ENCODE measurements at regions not wholly inside any gene's neighbourhood (a gene's known extent, or its start where the extent isn't known, plus 50 kb on each side); places are given as distances from the start of the nearest gene placed in this dataset.

- Histone ChIP-seq H3K27ac (replicated peaks; ENCODE audit: low read length) (no peak overlapping the region), H3K4ac (ENCODE audit: low read length) (no peak overlapping the region), H3K9ac (ENCODE audit: low read depth, low read length, poor library complexity) (no peak overlapping the region), H3K4me2 (ENCODE audit: insufficient read depth, low read length, poor library complexity, severe bottlenecking) (no peak overlapping the region), H3K4me1 (ENCODE audit: control insufficient read depth in 2 of 2, insufficient read depth in 1 of 2, low read depth in 1 of 2, low read length in 2 of 2) (no peaks in the 10 kb centered on the region), H2BK5ac (ENCODE audit: low read length) (no peak overlapping the region), H2AFZ (ENCODE audit: low read length) (no peak overlapping the region), H3K27me3 (ENCODE audit: control insufficient read depth in 3 of 3, insufficient read depth in 3 of 3, low read depth in 1 of 3, low read length in 3 of 3) (no peaks in the 10 kb centered on the region), H3K18ac (ENCODE audit: low read length) (no peak overlapping the region), H3K4me3 (ENCODE audit: low read length in 2 of 2) (no peak overlapping the region), H3K14ac (ENCODE audit: low read length) (no peak overlapping the region), H4K8ac (ENCODE audit: low read depth, low read length) (no peak overlapping the region), H2BK15ac (ENCODE audit: low read length) (no peak overlapping the region), H3K23ac (ENCODE audit: low read depth, low read length, poor library complexity) (no peak overlapping the region), H4K91ac (ENCODE audit: low read depth, low read length, poor library complexity) (no peak overlapping the region), H3K79me1 (ENCODE audit: low read depth, low read length) (no peaks in the 10 kb centered on the region), H3K36me3 (replicated peaks in 1 of 2; ENCODE audit: control insufficient read depth in 2 of 2, insufficient read depth in 2 of 2, low read length in 2 of 2) (no peaks in the 10 kb centered on the region), H2AK5ac (ENCODE audit: low read depth, low read length) (no peak overlapping the region), H3K9me3 (replicated peaks in 1 of 2; ENCODE audit: control insufficient read depth in 2 of 2, insufficient read depth in 1 of 2, low read depth in 1 of 2, low read length in 2 of 2) (no peaks in the 10 kb centered on the region), H2BK12ac (ENCODE audit: low read length) (no peak overlapping the region), H2BK120ac (ENCODE audit: low read depth, low read length) (no peak overlapping the region)
- no CpG with 5 or more reads among the region's 3 CpGs for WGBS, 2 donors (ENCODE audit: extremely low coverage in 2 of 2, insufficient read length in 2 of 2, insufficient replicate concordance in 1 of 2)
- no peak for DNase-seq (ENCODE audit: low spot score)
Observed at GRCh38 chr4:55756208-55756607, 63.4 kb upstream of the EXOC1L start.

DNA sequence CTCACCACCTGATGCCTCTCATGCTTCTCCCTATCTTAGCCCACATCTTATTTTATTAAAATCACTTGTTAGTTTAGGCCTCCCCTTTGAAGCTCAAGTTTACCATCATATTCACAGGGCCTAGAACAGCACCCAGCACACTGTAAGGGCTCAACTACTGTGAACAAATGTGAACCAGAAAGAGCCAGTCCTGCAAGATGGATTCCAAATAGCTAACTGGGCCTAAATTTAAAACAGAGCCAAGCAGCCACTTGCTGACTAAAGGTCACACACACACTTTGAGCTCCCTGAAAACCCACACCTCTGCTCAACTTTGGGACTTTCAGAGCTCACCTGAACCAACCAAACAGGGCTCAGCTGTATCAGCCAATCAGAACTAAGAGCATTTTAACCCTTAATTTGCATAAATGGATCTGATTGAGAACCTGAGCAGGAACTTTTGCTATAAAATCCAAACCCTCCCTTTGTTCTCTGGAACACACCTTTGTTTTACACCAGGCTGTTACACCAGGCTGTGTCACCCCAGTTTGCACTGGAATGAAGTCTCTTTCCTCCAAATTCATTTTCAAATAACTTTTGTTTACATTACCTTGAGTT lies 62.1 kb upstream of the EXOC1L start:
- Histone ChIP-seq H3K4me3 (ENCODE audit: low read length in 2 of 2) (no peak overlapping the region), H2AK5ac (ENCODE audit: low read depth, low read length) (no peak overlapping the region), H2BK15ac (ENCODE audit: low read length) (no peak overlapping the region), H4K8ac (ENCODE audit: low read depth, low read length) (no peak overlapping the region), H3K9ac (ENCODE audit: low read depth, low read length, poor library complexity) (no peak overlapping the region), H4K91ac (ENCODE audit: low read depth, low read length, poor library complexity) (no peak overlapping the region), H3K4me1 (ENCODE audit: control insufficient read depth in 2 of 2, insufficient read depth in 1 of 2, low read depth in 1 of 2, low read length in 2 of 2) (no peaks in the 10 kb centered on the region), H3K79me1 (ENCODE audit: low read depth, low read length) (no peaks in the 10 kb centered on the region), H3K27me3 (ENCODE audit: control insufficient read depth in 3 of 3, insufficient read depth in 3 of 3, low read depth in 1 of 3, low read length in 3 of 3) (no peaks in the 10 kb centered on the region), H2BK5ac (ENCODE audit: low read length) (no peak overlapping the region), H2BK12ac (ENCODE audit: low read length) (no peak overlapping the region), H3K14ac (ENCODE audit: low read length) (no peak overlapping the region), H3K4me2 (ENCODE audit: insufficient read depth, low read length, poor library complexity, severe bottlenecking) (no peak overlapping the region), H3K4ac (ENCODE audit: low read length) (no peak overlapping the region), H3K27ac (replicated peaks; ENCODE audit: low read length) (no peak overlapping the region), H3K9me3 (replicated peaks in 1 of 2; ENCODE audit: control insufficient read depth in 2 of 2, insufficient read depth in 1 of 2, low read depth in 1 of 2, low read length in 2 of 2) (no peaks in the 10 kb centered on the region), H2BK120ac (ENCODE audit: low read depth, low read length) (no peak overlapping the region), H3K36me3 (replicated peaks in 1 of 2; ENCODE audit: control insufficient read depth in 2 of 2, insufficient read depth in 2 of 2, low read length in 2 of 2) (no peaks in the 10 kb centered on the region), H3K18ac (ENCODE audit: low read length) (no peak overlapping the region), H3K23ac (ENCODE audit: low read depth, low read length, poor library complexity) (no peak overlapping the region), H2AFZ (ENCODE audit: low read length) (peak overlapping the region; percentile 52)
- DNase-seq (ENCODE audit: low spot score): no peak

DNA sequence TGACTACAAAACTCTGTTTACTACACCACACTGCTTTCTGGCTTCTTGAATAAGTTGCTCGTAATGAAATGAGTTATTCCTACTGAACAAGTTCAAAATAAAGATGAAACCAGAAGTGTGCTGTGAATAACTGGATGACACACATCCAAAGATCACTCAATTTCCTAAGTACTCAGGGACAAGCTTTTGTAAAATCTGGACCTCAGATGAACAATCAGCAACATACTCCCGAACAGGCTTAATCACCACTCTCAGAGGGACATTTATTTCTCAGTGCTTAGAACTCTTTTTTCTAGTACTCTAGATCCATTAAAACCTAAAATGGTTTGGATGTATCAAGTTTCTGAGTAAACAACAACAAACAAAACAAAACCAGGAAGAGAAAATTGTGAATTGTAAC lies 61.5 kb upstream of the EXOC1L start:
- no peak overlapping the region for H3K27ac ChIP-seq (replicated peaks; ENCODE audit: low read length)
- no peak overlapping the region for H2AK5ac ChIP-seq (ENCODE audit: low read depth, low read length)
- H2AFZ ChIP-seq (ENCODE audit: low read length): peak overlapping the region; percentile 52
- H4K91ac ChIP-seq (ENCODE audit: low read depth, low read length, poor library complexity): no peak overlapping the region
- no peak overlapping the region for H3K4me3 ChIP-seq (ENCODE audit: low read length in 2 of 2)
- no peak overlapping the region for H3K14ac ChIP-seq (ENCODE audit: low read length)
- H2BK120ac ChIP-seq (ENCODE audit: low read depth, low read length): no peak overlapping the region
- H3K36me3 ChIP-seq (replicated peaks in 1 of 2; ENCODE audit: control insufficient read depth in 2 of 2, insufficient read depth in 2 of 2, low read length in 2 of 2): no peaks in the 10 kb centered on the region
- no peak overlapping the region for H2BK12ac ChIP-seq (ENCODE audit: low read length)
- H2BK5ac ChIP-seq (ENCODE audit: low read length): no peak overlapping the region
- H3K9ac ChIP-seq (ENCODE audit: low read depth, low read length, poor library complexity): no peak overlapping the region
- no peak for DNase-seq (ENCODE audit: low spot score)
- WGBS, 2 donors (ENCODE audit: extremely low coverage in 2 of 2, insufficient read length in 2 of 2, insufficient replicate concordance in 1 of 2): no CpG with 5 or more reads among the region's 2 CpGs
- no peak overlapping the region for H3K4ac ChIP-seq (ENCODE audit: low read length)
- no peak overlapping the region for H3K18ac ChIP-seq (ENCODE audit: low read length)
- H3K23ac ChIP-seq (ENCODE audit: low read depth, low read length, poor library complexity): no peak overlapping the region
- H2BK15ac ChIP-seq (ENCODE audit: low read length): no peak overlapping the region
- no peak overlapping the region for H3K4me2 ChIP-seq (ENCODE audit: insufficient read depth, low read length, poor library complexity, severe bottlenecking)
- H3K9me3 ChIP-seq (replicated peaks in 1 of 2; ENCODE audit: control insufficient read depth in 2 of 2, insufficient read depth in 1 of 2, low read depth in 1 of 2, low read length in 2 of 2): no peaks in the 10 kb centered on the region
- H3K79me1 ChIP-seq (ENCODE audit: low read depth, low read length): no peaks in the 10 kb centered on the region
- peaks cover 0 to 1% of the 10 kb centered on the region in 2 donors for H3K4me1 ChIP-seq (ENCODE audit: control insufficient read depth in 2 of 2, insufficient read depth in 1 of 2, low read depth in 1 of 2, low read length in 2 of 2)
- no peak overlapping the region for H4K8ac ChIP-seq (ENCODE audit: low read depth, low read length)
- H3K27me3 ChIP-seq (ENCODE audit: control insufficient read depth in 3 of 3, insufficient read depth in 3 of 3, low read depth in 1 of 3, low read length in 3 of 3): no peaks in the 10 kb centered on the region

- WGBS, 2 donors (ENCODE audit: extremely low coverage in 2 of 2, insufficient read length in 2 of 2, insufficient replicate concordance in 1 of 2): no CpG with 5 or more reads among the region's 4 CpGs
- Histone ChIP-seq H2BK5ac (ENCODE audit: low read length) (no peak overlapping the region), H3K27ac (replicated peaks; ENCODE audit: low read length) (no peak overlapping the region), H3K9ac (ENCODE audit: low read depth, low read length, poor library complexity) (no peak overlapping the region), H2BK12ac (ENCODE audit: low read length) (no peak overlapping the region), H3K14ac (ENCODE audit: low read length) (no peak overlapping the region), H2AFZ (ENCODE audit: low read length) (peak overlapping the region; percentile 52), H3K79me1 (ENCODE audit: low read depth, low read length) (no peaks in the 10 kb centered on the region), H4K8ac (ENCODE audit: low read depth, low read length) (no peak overlapping the region), H2BK15ac (ENCODE audit: low read length) (no peak overlapping the region), H3K36me3 (replicated peaks in 1 of 2; ENCODE audit: control insufficient read depth in 2 of 2, insufficient read depth in 2 of 2, low read length in 2 of 2) (no peaks in the 10 kb centered on the region), H3K23ac (ENCODE audit: low read depth, low read length, poor library complexity) (no peak overlapping the region), H3K4me1 (ENCODE audit: control insufficient read depth in 2 of 2, insufficient read depth in 1 of 2, low read depth in 1 of 2, low read length in 2 of 2) (peaks cover 0 to 1% of the 10 kb centered on the region in 2 donors), H3K9me3 (replicated peaks in 1 of 2; ENCODE audit: control insufficient read depth in 2 of 2, insufficient read depth in 1 of 2, low read depth in 1 of 2, low read length in 2 of 2) (no peaks in the 10 kb centered on the region), H4K91ac (ENCODE audit: low read depth, low read length, poor library complexity) (no peak overlapping the region), H3K4ac (ENCODE audit: low read length) (no peak overlapping the region), H3K4me2 (ENCODE audit: insufficient read depth, low read length, poor library complexity, severe bottlenecking) (no peak overlapping the region), H3K4me3 (ENCODE audit: low read length in 2 of 2) (no peak overlapping the region), H3K18ac (ENCODE audit: low read length) (no peak overlapping the region), H2AK5ac (ENCODE audit: low read depth, low read length) (no peak overlapping the region), H2BK120ac (ENCODE audit: low read depth, low read length) (no peak overlapping the region), H3K27me3 (ENCODE audit: control insufficient read depth in 3 of 3, insufficient read depth in 3 of 3, low read depth in 1 of 3, low read length in 3 of 3) (no peaks in the 10 kb centered on the region)
- no peak for DNase-seq (ENCODE audit: low spot score)
Observed at GRCh38 chr4:55758570-55758969, 61.0 kb upstream of the EXOC1L start.
